HUDEP-2 (cell line): ENCODE measurements at regions not wholly inside any gene's neighbourhood (a gene's known extent, or its start where the extent isn't known, plus 50 kb on each side); places are given as distances from the start of the nearest gene placed in this dataset.
A peak's percentile ranks its signal among the peaks of the same experiment; 100 is the strongest.
"Not testable (repeated sequence)": the region's sequence is repeated elsewhere in the genome, so short reads cannot be mapped to it uniquely, and the experiment has no call there.

Experiments
- DNase-seq, 76 experiments: peaks; one replicate each; lab custom pipeline; 2025; ENCODE audit not compliant: unreplicated experiment in 76 of 76; lab: John Stamatoyannopoulos, UW

DNA sequence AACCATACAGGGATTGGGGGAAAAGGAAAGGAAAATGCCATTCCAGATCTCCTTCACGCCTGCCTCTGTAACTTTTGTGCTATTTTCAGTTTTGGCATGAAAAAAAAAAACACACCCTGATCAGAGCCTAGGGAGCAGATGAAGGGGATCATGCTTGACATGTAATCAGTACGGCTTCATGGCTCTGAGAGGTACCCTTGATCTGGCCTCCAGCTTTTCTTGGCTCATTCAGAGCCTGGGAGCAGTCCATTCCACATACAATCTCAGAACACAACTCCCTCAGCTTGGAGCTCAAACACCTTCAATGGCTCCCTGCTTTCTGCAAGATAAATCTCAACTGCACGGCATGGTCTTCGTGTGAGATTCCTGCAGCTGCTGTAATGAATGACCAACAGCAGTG is 422.8 kb upstream of the ZMIZ1 start:
- DNase-seq, result no peak

- DNase-seq, result no peak
Measured at GRCh38 chr10:78648256-78648860, 420.4 kb upstream of the ZMIZ1 start.

DNA sequence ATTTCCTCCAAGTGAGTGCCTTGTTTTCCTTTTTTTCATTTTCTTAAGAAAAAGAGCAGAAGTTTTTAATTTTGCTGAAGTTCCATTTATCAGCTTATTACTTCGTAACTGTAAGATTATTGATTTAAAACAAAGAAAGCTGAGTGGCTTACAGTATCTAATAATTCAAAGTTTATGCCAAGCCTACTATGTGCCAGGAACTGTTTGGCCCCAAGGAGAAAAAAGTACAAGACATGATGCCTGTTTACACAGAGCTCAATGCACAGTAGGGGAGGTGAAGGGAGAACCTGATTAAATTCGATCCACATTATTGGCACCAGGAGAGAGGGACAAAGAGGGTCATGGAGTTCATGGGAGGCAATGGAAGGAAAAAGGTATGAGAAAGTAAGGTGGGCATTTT is 419.3 kb upstream of the ZMIZ1 start:
- DNase-seq, result no peak

DNA sequence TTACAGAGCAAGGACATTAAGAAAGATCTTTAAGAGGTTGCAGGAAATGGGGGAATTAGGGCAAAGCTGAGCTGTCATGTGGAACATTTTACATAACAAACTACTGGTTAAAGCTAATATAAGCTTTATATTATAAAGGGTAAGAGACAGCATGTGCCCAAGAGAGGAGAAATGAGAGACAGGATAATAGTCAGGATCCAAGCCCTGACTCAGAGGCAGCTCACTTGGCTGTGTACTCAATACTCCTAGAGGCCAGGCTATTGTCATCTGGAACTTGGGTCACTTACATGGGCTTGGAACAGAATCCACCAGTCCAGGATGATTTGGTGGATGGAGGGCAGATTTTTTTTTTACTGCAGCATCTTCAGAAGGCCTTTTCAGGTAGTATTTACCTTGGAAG is 418.6 kb upstream of the ZMIZ1 start:
- DNase-seq, result no peak

GRCh38 chr10:78651287-78651686 is 417.5 kb upstream of the ZMIZ1 start:
- no peak for DNase-seq

- DNase-seq, result no peak
Measured at GRCh38 chr10:78653555-78653954, 415.2 kb upstream of the ZMIZ1 start.

DNA sequence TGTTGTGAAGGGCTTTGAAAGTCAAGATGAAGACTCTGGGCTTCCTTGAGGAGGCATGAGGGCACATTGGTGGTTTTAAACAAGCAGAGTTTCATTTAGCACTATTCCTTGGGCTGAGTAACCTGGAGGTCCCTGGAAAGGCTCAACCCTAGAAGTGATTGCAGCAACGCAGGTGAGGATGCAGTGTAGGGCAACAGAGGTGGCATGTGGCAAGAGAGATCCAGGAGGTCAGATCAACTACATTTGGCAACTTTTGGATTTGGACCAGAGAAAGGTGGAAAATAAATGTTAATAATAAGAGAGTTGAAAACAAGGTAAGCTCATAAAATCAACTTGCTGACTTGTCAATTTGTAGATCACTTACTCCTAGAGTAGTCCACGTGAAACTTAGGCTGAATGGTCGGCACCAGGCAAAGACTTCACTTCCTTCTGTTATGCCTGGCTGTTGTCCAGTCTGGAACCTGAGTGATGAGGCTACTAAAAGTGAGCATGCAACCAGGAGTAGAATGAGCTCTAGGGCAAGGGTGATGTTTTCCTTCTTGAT is 414.6 kb upstream of the ZMIZ1 start:
- no peak for DNase-seq

- DNase-seq, result no peak
Measured at GRCh38 chr10:78655979-78656378, 412.8 kb upstream of the ZMIZ1 start.

DNA sequence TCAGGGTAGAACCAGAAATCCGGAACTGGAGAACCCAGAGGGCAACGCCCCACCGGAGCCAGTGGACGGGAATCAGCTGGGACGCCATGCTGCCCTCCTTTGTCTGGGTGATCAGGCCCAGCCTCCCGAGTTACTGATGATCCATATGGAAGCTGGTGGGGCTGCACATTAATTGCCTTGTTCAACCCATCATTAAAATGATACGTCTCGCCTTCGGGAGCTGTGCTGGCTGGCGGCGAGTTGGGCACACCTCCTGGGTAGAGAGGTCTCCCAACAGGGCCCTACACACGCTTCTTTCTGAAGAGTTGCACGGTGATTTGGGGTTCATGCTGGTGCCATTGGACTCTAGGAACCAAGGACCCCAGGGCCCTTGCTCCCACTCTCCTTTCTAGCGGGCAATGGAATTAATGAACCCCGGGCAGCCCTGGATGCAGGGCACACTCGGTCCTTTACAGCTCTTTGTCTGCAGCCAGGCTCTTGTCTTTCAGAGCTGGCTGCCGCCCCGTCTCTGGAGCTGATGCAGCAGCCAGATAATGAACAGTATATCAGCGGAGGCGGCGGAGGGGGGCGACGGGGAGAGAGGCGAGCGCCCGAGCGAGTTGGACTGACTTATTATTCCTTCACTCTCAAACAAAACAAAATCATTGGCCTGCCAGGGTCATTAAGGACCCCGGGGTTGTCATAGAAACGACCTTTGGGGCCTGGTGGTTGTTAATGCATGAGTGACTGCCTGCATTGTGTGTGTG is 412.2 kb upstream of the ZMIZ1 start:
- DNase-seq, result no peak

- peak in 56 of 76 experiments; percentile 1 to 73 (median 32) for DNase-seq
Measured at GRCh38 chr10:78657163-78657861, 411.5 kb upstream of the ZMIZ1 start.

DNA sequence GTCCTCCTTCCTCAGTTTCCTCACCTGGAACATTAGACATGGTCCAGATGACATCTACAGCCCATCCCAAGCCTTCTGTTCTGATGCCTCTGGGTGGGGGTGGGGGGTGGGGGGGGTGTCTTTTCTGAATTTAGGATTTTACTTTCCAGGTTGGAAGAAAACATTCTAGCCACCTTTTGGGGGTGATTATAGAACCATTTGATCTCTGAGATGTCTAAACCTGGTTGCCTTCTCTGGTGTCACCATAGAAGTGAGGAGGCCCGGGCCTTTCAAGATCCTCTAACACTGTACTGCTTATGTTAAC is 411.0 kb upstream of the ZMIZ1 start:
- DNase-seq, result no peak

DNA sequence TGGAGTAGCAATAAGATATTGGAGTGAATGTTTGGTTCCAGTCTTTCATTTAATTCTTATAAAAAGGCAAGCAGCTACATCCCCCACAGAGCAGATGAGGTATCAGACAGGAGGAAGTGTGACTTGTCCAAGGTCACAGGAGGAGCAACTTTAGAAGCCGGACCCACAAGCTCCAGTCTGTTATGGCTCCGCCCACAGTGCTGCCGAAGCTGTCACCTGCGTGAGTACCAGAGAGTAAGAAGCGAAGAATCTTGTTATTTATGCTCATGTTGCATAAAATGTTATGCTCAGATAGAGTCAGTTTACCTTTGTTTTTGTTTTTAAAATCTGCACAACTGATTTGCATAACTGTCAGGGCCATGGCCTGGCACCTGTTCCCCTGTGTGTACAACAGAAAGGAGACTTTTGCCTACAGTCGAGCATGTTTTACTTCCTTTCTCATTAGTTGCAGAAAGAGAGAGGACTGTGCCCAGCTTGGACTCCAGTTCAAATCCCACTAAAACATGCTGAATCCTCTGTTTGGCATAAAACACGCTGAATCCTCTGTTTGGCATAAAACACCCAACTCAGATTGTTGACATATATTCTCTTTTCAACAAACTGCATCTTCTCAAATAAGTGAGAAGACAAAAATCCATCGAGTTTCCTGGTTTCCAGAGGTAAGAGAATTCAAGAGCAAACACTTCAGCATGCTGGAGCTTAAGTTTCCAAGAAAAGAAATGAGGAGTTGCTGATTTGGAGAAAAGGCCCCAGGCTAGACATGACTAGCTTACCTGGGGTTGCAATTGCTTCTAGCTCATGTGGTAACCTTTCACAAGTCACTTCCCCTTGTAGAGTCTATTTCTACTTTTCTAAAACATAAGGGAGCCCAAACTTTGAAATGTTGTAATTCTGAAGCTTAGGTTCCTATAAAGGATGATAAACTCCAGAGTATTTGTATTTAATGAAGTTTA is 409.8 kb upstream of the ZMIZ1 start:
- DNase-seq, result no peak

- no peak for DNase-seq
Measured at GRCh38 chr10:78659598-78659967, 409.2 kb upstream of the ZMIZ1 start.

- DNase-seq, result no peak
Measured at GRCh38 chr10:78660446-78661106, 408.2 kb upstream of the ZMIZ1 start.

DNA sequence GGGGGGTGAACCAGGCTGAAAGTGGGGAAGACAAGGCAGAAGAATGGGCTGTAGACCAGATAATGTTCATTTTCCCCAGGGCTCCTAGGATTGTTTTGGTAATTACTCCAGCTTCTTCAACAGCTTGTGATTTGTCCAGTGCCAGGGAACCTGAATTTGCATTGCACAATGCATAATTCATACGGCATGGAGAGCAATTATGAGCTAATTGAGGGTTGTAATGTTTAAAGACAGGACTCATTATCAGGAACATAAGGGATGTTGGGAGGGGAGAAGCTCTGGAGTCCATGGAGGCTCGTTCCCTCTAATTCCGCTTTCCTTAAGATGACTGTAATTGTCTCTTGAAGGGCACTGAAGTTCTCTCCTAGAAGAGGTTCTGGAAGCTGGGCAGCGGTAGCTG is 405.0 kb upstream of the ZMIZ1 start:
- DNase-seq, result no peak

DNA sequence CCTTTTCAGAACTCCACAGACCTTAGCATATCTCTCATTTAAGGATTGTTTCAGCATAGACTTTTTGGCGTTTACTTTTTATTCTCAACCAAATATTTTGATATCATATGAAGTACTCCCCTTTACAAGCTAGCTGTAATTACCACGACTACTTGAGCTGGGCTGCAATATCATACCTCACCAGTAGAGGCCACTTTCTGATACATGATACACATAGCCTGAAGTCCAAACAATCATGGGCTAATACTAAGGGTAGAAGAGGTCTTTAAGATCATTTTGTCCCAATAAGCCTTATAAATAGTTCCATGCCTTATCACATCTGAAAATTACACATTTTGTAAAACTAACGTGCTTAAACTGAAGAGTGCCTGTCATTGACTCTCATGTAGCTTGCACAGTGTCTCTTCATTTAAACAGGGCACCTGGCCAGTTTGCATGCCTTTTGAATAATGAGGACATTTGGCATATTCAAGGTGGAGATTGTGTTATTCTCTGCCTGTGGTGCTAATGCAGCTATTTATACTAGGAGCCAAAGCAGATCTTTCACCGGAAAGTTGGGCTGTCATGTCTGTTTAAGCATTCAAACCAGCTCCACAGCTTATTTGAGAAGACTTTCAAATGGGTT is 403.7 kb upstream of the ZMIZ1 start:
- peak in 8 of 76 experiments; percentile 1 to 27 (median 6) for DNase-seq

DNA sequence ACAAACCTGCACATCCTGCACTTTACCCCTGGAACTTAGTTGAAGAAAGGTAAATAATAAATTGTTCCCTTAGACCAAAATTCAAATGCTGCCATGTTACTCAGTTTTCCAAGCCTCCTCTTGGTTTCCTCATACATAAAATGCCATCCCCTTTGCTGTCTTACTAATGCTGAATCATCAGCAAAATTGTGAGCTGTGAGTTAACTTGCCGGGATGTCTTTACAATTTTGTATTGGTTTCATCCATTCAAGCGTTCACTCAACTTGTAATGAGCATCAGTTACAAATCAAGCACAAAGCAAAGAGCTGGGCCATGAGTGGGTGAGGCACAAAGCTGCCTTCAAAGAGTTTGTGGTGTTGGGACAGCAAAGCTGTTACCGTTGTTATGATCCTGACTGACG is 395.8 kb upstream of the ZMIZ1 start:
- DNase-seq, result no peak

DNA sequence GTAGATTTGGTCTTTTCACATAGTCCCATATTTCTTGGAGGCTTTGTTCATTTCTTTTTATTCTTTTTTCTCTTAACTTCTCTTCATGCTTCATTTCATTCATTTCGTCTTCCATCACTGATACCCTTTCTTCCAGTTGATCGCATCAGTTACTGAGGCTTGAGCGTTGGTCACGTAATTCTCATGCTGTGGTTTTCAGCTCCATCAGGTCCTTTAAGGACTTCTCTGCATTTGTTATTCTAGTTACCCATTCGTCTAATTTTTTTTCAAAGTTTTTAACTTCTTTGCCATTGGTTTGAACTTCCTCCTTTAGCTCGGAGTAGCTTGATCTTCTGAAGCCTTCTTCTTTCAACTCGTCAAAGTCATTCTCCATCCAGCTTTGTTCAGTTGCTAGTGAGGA is 387.6 kb upstream of the ZMIZ1 start:
- not testable (repeated sequence) for DNase-seq

- not testable (repeated sequence) for DNase-seq
Measured at GRCh38 chr10:78681986-78682385, 386.8 kb upstream of the ZMIZ1 start.

DNA sequence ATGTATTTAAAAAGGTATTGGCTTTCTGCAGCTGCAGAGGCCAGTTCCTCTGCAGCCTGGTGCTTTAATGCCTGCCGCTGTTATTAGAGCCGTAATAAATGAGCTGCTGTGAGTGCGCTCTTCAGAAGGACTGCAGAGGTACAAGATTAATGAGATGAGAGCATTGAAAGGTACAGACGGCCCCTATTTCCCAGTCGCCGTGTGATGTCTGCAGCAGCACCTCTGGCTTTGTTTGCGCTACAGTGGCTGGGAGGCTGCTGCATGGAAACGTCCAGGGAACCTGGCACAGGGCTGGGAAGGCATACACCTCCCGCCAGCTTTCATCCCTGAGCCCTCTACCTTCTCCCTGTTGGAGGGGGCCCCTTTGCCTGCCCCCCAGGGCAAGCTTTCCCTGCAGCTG is 383.8 kb upstream of the ZMIZ1 start:
- DNase-seq, result no peak
